ENCODE measurements at regions not wholly inside any gene's neighbourhood (a gene's known extent, or its start where the extent isn't known, plus 50 kb on each side); places are given as distances from the start of the nearest gene placed in this dataset.

DNA sequence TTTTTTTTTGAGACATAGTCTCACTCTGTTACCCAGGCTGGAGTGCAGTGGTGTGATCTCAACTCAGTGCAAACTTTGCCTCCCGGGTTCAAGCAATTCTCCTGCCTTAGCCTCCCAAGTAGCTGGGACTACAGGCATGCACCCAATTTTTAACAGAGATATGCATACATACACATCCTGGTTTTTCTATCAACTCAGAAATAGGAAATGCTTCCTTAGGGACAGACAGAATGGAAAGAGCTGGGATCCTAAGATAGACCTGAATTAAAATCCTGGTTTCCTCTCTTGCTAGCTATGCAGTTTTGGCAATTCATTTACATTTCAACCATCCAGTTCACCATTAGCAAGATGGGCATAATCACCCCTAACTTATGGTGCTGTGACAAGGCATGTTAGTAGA lies 347.5 kb downstream of the GPAM start:
- TF ChIP-seq, protein P1, sequence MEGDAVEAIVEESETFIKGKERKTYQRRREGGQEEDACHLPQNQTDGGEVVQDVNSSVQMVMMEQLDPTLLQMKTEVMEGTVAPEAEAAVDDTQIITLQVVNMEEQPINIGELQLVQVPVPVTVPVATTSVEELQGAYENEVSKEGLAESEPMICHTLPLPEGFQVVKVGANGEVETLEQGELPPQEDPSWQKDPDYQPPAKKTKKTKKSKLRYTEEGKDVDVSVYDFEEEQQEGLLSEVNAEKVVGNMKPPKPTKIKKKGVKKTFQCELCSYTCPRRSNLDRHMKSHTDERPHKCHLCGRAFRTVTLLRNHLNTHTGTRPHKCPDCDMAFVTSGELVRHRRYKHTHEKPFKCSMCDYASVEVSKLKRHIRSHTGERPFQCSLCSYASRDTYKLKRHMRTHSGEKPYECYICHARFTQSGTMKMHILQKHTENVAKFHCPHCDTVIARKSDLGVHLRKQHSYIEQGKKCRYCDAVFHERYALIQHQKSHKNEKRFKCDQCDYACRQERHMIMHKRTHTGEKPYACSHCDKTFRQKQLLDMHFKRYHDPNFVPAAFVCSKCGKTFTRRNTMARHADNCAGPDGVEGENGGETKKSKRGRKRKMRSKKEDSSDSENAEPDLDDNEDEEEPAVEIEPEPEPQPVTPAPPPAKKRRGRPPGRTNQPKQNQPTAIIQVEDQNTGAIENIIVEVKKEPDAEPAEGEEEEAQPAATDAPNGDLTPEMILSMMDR (IDR thresholded peaks at IDR 0.05) = no peak
- TF ChIP-seq POLR2A (IDR thresholded peaks at IDR 0.05) (no peak), EP300 (IDR thresholded peaks at IDR 0.05) (no peak)
